ENCODE measurements at regions not wholly inside any gene's neighbourhood (a gene's known extent, or its start where the extent isn't known, plus 50 kb on each side); places are given as distances from the start of the nearest gene placed in this dataset.

DNA sequence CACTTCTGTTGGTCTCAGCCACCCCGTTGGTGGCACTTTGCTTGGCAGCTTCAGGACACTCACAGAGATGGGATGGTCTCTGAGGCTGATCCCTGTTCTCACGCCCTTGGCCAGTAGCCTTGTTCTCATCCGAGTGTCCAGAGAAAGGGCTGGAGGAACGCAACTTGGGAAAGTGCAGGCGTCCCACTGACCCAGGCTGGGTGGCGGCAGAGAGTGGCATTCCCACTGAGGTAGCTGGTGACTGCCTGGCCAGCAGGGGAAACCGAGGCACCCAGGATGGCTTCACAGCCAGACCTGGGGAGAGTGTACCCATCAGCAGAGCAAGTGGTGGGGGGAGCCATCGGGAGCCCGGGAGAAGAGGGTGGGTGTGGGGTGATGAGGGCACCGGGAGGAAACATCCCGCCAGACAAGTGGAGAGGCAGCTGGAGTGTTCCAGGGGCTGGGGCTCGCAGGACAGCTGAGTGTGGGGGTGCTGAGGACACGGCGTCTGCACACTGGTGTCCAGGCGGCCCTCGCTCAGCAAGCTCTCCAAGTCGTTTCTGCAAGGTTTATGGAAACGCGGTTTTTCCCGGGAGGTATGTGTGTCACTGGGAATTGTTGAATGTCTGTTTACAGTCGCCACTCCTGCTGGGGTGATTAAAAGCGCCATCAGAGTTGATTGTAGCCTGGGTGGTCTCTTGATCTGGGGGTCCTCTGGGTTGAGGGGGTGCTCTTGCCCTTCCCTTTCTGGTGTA, 97.8 kb downstream of the SIK1 start:
- H4K20me1 ChIP-seq (ENCODE audit: insufficient read depth) = no peaks in the 10 kb centered on the region
- 78% methylated on average over 17 of the region's 22 CpGs for WGBS (ENCODE audit: low lambda C conversion rate)
- no peak overlapping the region for H3K4me3 ChIP-seq (ENCODE audit: low read depth in 2 of 2, low read length in 1 of 2)
- TF ChIP-seq FOXJ3 (CRISPR knock-in tag; IDR thresholded peaks at IDR 0.05) (no peak), CHD2 (IDR thresholded peaks at IDR 0.05; ENCODE audit: low read length, partially characterized antibody) (no peak), POLR2AphosphoS5 (IDR thresholded peaks at IDR 0.05; ENCODE audit: low read depth, low read length) (no peak), RFX5 (IDR thresholded peaks at IDR 0.05; ENCODE audit: low read length) (no peak), JUND (IDR thresholded peaks at IDR 0.05) (no peak), EZH2phosphoT487 (IDR thresholded peaks at IDR 0.05; ENCODE audit: borderline replicate concordance, low read depth) (no peak), TAF1 (IDR thresholded peaks at IDR 0.05; ENCODE audit: borderline replicate concordance, low read depth, low read length) (no peak), FOXM1 (IDR thresholded peaks at IDR 0.05; ENCODE audit: low read depth) (no peak), MXI1 (IDR thresholded peaks at IDR 0.05; ENCODE audit: low read depth, low read length) (no peak), YY1 (IDR thresholded peaks at IDR 0.05; ENCODE audit: low read depth) (no peak), GABPA (IDR thresholded peaks at IDR 0.05; ENCODE audit: low read depth) (no peak)
- TF ChIP-seq, protein P1, sequence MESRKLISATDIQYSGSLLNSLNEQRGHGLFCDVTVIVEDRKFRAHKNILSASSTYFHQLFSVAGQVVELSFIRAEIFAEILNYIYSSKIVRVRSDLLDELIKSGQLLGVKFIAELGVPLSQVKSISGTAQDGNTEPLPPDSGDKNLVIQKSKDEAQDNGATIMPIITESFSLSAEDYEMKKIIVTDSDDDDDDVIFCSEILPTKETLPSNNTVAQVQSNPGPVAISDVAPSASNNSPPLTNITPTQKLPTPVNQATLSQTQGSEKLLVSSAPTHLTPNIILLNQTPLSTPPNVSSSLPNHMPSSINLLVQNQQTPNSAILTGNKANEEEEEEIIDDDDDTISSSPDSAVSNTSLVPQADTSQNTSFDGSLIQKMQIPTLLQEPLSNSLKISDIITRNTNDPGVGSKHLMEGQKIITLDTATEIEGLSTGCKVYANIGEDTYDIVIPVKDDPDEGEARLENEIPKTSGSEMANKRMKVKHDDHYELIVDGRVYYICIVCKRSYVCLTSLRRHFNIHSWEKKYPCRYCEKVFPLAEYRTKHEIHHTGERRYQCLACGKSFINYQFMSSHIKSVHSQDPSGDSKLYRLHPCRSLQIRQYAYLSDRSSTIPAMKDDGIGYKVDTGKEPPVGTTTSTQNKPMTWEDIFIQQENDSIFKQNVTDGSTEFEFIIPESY (IDR thresholded peaks at IDR 0.05; ENCODE audit: borderline replicate concordance, low read depth) = no peak
- TF ChIP-seq, protein P2, sequence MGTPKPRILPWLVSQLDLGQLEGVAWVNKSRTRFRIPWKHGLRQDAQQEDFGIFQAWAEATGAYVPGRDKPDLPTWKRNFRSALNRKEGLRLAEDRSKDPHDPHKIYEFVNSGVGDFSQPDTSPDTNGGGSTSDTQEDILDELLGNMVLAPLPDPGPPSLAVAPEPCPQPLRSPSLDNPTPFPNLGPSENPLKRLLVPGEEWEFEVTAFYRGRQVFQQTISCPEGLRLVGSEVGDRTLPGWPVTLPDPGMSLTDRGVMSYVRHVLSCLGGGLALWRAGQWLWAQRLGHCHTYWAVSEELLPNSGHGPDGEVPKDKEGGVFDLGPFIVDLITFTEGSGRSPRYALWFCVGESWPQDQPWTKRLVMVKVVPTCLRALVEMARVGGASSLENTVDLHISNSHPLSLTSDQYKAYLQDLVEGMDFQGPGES (IDR thresholded peaks at IDR 0.05; ENCODE audit: low read depth, low read length) = no peak
- no peaks in the 10 kb centered on the region for H3K9me3 ChIP-seq
- H3K79me2 ChIP-seq (ENCODE audit: insufficient read depth) = no peaks in the 10 kb centered on the region
- no peak for DNase-seq
- H3K27me3 ChIP-seq (ENCODE audit: insufficient read depth) = no peaks in the 10 kb centered on the region
- no peaks in the 10 kb centered on the region for H3K9me2 ChIP-seq
- H3K4me2 ChIP-seq = no peak overlapping the region
- ChIA-PET CTCF (interaction anchor here (0.6 kb wide), 1 partner anchor 13 kb away, joined by 3 read pairs; no protein-coding TSS in a partner anchor), POLR2A (no interaction called here)
- no peaks in the 10 kb centered on the region for H3K36me3 ChIP-seq (replicated peaks in 1 of 2; ENCODE audit: control insufficient read depth in 1 of 2, insufficient read depth in 2 of 2, low read length in 1 of 2)
- peaks cover 3 to 9% of the 10 kb centered on the region in 2 experiments; a peak in 2 of 4 replicates for H3K4me1 ChIP-seq (ENCODE audit: control insufficient read depth in 1 of 2, insufficient read depth in 2 of 2, low read depth in 1 of 2, low read length in 1 of 2)
- H3K27ac ChIP-seq (ENCODE audit: low read depth in 2 of 2, low read length in 1 of 2) = no peak overlapping the region
- no peaks in the 10 kb centered on the region for H3F3A ChIP-seq (replicated peaks; ENCODE audit: insufficient read depth)
- no peak overlapping the region for H3K9ac ChIP-seq
- no peak overlapping the region for H2AFZ ChIP-seq (ENCODE audit: low read depth)

Data from SK-N-SH (cell line).